ENCODE measurements at regions not wholly inside any gene's neighbourhood (a gene's known extent, or its start where the extent isn't known, plus 50 kb on each side); places are given as distances from the start of the nearest gene placed in this dataset.
"Not testable (repeated sequence)": the region's sequence is repeated elsewhere in the genome, so short reads cannot be mapped to it uniquely, and the experiment has no call there.

DNA sequence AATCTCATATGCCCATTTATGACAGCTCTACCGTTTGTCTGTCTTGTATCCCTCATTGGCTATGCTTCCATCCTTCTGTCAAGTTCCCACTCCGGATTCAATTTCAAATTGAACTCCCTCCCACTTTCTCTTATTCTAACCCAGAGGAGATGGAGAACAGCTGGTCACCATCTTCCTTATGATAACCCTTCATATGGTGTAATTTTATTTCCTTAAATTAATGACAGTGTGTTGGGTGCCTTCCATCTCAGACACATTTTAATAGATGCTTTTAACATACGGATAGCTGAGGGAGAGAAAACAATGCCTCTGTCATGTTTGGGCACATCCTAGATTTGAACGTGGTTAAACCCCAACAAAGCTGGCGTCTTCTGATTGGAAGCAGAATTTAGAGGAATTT, 103.0 kb upstream of the PLXNA2 start:
- no peaks in the 10 kb centered on the region for H3K9me3 ChIP-seq
- no peaks in the 10 kb centered on the region for H3K4me1 ChIP-seq
- no peaks in the 10 kb centered on the region for H3K36me3 ChIP-seq
- H3K27ac ChIP-seq, result no peak overlapping the region
- WGBS, result 30% methylated on average over 5 of the region's 5 CpGs
- DNase-seq (ENCODE audit: low spot score in 2 of 2), result no peak
- H3K27me3 ChIP-seq, result no peaks in the 10 kb centered on the region
- H3K4me3 ChIP-seq, result no peak overlapping the region
- TF ChIP-seq POLR2A (IDR thresholded peaks at IDR 0.05) (no peak), POLR2AphosphoS5 (IDR thresholded peaks at IDR 0.05) (no peak), EP300 (IDR thresholded peaks at IDR 0.05) (no peak)
- TF ChIP-seq, protein P1, sequence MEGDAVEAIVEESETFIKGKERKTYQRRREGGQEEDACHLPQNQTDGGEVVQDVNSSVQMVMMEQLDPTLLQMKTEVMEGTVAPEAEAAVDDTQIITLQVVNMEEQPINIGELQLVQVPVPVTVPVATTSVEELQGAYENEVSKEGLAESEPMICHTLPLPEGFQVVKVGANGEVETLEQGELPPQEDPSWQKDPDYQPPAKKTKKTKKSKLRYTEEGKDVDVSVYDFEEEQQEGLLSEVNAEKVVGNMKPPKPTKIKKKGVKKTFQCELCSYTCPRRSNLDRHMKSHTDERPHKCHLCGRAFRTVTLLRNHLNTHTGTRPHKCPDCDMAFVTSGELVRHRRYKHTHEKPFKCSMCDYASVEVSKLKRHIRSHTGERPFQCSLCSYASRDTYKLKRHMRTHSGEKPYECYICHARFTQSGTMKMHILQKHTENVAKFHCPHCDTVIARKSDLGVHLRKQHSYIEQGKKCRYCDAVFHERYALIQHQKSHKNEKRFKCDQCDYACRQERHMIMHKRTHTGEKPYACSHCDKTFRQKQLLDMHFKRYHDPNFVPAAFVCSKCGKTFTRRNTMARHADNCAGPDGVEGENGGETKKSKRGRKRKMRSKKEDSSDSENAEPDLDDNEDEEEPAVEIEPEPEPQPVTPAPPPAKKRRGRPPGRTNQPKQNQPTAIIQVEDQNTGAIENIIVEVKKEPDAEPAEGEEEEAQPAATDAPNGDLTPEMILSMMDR (IDR thresholded peaks at IDR 0.05), result no peak

DNA sequence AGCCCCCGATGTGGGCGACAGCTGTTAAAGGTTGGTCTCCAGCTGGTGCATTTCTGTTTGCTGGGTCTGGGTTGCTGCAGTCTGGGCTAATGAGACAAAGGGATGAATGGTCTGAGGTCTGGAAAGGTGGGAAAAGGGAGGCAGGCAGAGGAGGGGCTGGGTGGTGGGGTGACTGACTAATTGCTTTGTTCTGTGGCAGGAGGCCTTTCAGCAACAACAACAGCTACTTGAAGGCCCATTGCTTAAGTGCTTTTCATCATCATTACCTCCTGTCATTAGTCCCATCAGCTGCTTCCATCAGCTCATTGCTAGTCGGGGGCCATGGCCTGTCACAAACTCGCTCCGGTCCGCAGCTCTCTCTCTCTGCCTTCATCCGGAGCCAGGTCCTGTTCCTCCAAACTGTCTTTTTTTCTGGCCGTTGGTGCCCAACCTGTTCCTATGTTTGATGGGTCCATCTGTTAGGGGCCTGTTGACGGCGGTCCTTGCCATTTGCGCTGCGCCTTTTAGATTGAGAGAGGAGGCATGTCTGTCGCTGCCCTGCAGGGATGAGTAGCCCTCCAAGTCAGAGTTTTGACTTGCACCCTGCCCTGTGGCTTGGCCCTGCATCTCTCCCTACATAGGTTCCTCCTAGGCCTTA, 105.6 kb upstream of the PLXNA2 start:
- H3K4me3 ChIP-seq, result no peak overlapping the region
- no peaks in the 10 kb centered on the region for H3K9me3 ChIP-seq
- TF ChIP-seq, protein P1 (IDR thresholded peaks at IDR 0.05), result no peak
- TF ChIP-seq POLR2AphosphoS5 (IDR thresholded peaks at IDR 0.05), result no peak
- TF ChIP-seq POLR2A (IDR thresholded peaks at IDR 0.05), result no peak
- TF ChIP-seq EP300 (IDR thresholded peaks at IDR 0.05), result no peak
- WGBS, result 91% methylated on average over 13 of the region's 13 CpGs
- H3K4me1 ChIP-seq, result no peaks in the 10 kb centered on the region
- H3K36me3 ChIP-seq, result no peaks in the 10 kb centered on the region
- H3K27ac ChIP-seq, result no peak overlapping the region
- DNase-seq (ENCODE audit: low spot score in 2 of 2), result no peak
- H3K27me3 ChIP-seq, result no peaks in the 10 kb centered on the region

DNA sequence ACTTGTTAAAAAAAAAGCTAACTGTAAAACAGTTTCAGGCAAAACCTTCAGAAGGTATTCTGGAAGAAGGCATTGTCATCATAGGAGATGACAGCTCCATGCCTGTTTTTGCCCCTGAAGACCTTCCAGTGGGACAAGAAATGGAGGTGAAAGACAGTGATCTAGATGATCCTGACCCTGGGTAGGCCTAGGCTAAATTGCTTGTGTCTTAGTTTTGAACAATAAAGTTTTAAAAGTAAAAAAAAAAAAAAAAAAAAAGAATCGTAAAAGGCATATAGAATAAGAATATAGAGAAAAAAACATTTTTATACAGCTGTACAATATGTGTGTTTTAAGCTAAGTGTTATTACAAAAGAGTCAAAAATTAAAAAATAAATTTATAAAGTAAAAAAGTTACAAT, 106.6 kb upstream of the PLXNA2 start:
- no peak for DNase-seq (ENCODE audit: low spot score in 2 of 2)
- H3K4me1 ChIP-seq, result no peaks in the 10 kb centered on the region
- no peaks in the 10 kb centered on the region for H3K27me3 ChIP-seq
- no peaks in the 10 kb centered on the region for H3K9me3 ChIP-seq
- TF ChIP-seq POLR2AphosphoS5 (IDR thresholded peaks at IDR 0.05) (no peak), EP300 (IDR thresholded peaks at IDR 0.05) (no peak), POLR2A (IDR thresholded peaks at IDR 0.05) (no peak)
- TF ChIP-seq, protein P1 (IDR thresholded peaks at IDR 0.05), result no peak
- 77% methylated on average over 1 of the region's 1 CpG for WGBS
- H3K4me3 ChIP-seq, result no peak overlapping the region
- no peak overlapping the region for H3K27ac ChIP-seq
- H3K36me3 ChIP-seq, result no peaks in the 10 kb centered on the region

DNA sequence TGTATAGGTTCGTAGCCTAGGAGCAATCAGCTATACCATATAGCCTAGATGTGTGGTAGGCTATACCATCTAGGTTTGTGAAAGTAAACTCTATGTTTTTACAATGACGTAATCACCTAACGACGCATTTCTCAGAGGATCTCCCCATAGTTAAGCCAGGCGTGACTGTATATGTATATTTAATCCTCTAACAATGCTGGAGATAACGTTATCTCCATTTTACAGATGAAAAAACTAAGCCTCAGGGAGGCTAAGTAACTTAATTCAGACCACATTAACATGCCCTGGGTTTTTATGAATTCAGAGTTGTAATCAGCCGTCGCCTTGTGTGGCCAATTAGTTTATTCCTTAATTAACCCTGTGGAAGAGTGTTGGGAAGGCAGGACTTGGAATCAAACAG, 107.7 kb upstream of the PLXNA2 start:
- TF ChIP-seq, protein P1 (IDR thresholded peaks at IDR 0.05), result no peak
- TF ChIP-seq EP300 (IDR thresholded peaks at IDR 0.05) (no peak), POLR2A (IDR thresholded peaks at IDR 0.05) (no peak), POLR2AphosphoS5 (IDR thresholded peaks at IDR 0.05) (no peak)
- WGBS, result 81% methylated on average over 8 of the region's 8 CpGs

DNA sequence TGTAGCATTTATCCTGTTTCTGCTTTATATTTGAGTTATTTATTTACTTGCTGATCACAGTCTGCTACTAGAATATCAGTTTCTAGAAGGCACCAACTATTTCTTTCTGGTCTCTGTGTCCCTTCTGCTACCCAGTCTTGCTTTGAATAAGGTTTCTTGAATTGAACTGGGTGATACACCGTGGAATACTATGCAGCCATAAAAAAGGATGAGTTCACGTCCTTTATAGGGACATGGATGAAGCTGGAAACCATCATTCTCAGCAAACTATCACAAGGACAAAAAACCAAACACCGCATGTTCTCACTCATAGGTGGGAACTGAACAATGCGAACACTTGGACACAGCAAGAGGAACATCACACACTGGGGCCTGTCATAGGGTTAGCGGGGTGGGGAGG, 109.6 kb upstream of the PLXNA2 start:
- not testable (repeated sequence) for H3K4me1 ChIP-seq; H3K27ac ChIP-seq; H3K4me3 ChIP-seq; DNase-seq (ENCODE audit: low spot score in 2 of 2); H3K36me3 ChIP-seq; H3K27me3 ChIP-seq; H3K9me3 ChIP-seq
- 96% methylated on average over 5 of the region's 5 CpGs for WGBS

More for the DNA sequence above, 107.7 kb upstream of the PLXNA2 start:
- DNase-seq (ENCODE audit: low spot score in 2 of 2), result no peak
- Histone ChIP-seq H3K4me1 (no peaks in the 10 kb centered on the region), H3K36me3 (no peaks in the 10 kb centered on the region), H3K4me3 (no peak overlapping the region), H3K9me3 (no peaks in the 10 kb centered on the region), H3K27ac (no peak overlapping the region), H3K27me3 (no peaks in the 10 kb centered on the region)
